ENCODE measurements at regions not wholly inside any gene's neighbourhood (a gene's known extent, or its start where the extent isn't known, plus 50 kb on each side); places are given as distances from the start of the nearest gene placed in this dataset.
"Not testable (repeated sequence)": the region's sequence is repeated elsewhere in the genome, so short reads cannot be mapped to it uniquely, and the experiment has no call there.

DNA sequence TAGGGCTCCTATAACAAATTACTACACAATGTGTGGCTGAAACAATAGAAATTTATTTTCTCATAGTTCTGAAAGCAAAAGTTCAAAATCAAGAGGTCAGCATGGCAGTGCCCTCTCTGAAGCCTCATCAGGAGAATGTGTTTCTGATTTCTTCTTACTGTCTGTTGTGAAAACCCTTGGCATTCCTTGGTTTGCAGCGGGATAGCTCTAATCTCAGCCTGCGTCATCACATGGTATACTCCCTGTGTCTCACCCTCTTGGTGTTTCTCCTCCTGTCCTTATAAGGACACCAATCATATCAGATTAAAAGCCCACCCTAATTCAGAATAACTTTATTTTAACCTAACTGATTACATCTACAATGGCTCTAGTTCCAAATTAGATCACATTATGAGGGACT lies 87.5 kb upstream of the CDH9 start:
- no peak for DNase-seq

- peak; percentile 38 for DNase-seq
Observed at GRCh38 chr5:27124590-27124989, 86.2 kb upstream of the CDH9 start.

DNA sequence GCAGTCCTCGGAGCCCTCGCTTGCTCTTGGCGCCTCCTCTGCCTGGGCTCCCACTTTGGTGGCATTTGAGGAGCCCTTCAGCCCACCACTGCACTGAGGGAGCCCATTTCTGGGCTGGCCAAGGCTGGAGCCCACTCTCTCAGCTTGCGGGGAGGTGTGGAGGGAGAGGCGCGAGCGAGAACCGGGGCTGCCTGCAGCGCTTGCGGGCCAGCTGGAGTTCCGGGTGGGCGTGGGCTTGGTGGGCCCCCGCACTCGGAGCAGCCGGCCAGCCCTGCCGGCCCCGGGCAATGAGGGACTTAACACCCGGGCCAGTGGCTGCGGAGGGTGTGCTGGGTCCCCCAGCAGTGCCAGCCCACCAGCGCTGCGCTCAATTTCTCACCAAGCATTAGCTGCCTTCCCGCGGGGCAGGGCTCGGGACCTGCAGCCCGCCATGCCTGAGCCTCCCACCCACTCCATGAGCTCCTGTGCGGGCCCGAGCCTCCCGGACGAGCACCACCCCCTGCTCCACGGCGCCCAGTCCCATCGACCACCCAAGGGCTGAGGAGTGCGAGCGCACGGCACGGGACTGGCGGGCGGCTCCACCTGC lies 81.4 kb upstream of the CDH9 start:
- DNase-seq: not testable (repeated sequence)

- DNase-seq: no peak
Observed at GRCh38 chr5:27103486-27103885, 65.1 kb upstream of the CDH9 start.

- not testable (repeated sequence) for DNase-seq
Observed at GRCh38 chr5:27095761-27096160, 57.4 kb upstream of the CDH9 start.

GRCh38 chr5:27093279-27093678 lies 54.9 kb upstream of the CDH9 start:
- DNase-seq: peak; percentile 76

GRCh38 chr5:27091858-27092257 lies 53.5 kb upstream of the CDH9 start:
- no peak for DNase-seq

- DNase-seq: not testable (repeated sequence)
Observed at GRCh38 chr5:27088822-27089221, 50.4 kb upstream of the CDH9 start.

Data from NCI-H446 treated with DMSO at 0.1 percent for 48 hours (cell line).